ENCODE measurements at regions not wholly inside any gene's neighbourhood (a gene's known extent, or its start where the extent isn't known, plus 50 kb on each side); places are given as distances from the start of the nearest gene placed in this dataset.

DNA sequence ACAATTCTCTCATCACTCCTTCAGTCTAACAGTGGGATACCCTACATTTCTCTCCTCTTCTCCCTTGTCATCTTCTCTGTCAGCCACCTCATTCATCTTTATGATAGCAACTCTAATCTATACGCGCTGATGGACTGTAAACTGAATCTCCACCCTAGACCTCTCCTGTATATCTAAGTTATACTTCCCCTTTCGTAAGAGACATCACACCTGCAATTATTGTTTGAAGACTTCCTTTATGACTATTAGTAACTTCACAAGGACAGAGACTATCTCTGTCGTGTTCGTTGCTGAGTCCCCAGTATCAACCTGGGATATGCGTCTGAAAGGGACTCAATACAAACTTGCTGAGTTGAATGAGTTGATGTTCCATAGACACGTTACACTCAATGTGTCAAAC, 263.2 kb downstream of the IRS1 start:
- TF ChIP-seq POLR2AphosphoS5 (IDR thresholded peaks at IDR 0.05) (no peak), CTCF (IDR thresholded peaks at IDR 0.05) (no peak)
